Right lobe of liver (tissue), 6 donors: ENCODE measurements at regions not wholly inside any gene's neighbourhood (a gene's known extent, or its start where the extent isn't known, plus 50 kb on each side); places are given as distances from the start of the nearest gene placed in this dataset.
"Not testable (repeated sequence)": the region's sequence is repeated elsewhere in the genome, so short reads cannot be mapped to it uniquely, and the experiment has no call there.

Source experiments
- ATAC-seq, 4 donors: fragments of 200-7000 bp; cut with Tn5 transposase; one replicate each; pipeline ENCODE4 v1.9.1; 2020; ENCODE audit warnings: mild to moderate bottlenecking in 4 of 4, moderate library complexity in 4 of 4
- DNase-seq, 3 donors: peaks; one replicate each; pipeline ENCODE4 v3.0.0-alpha.2; 2020
- H3K27ac ChIP-seq, 3 donors: fragments of 200-600 bp; one replicate each; pipeline ENCODE4 v1.8.0; 2022
- H3K27me3 ChIP-seq, 2 donors: fragments of 200-600 bp; one replicate each; pipeline ENCODE4 v1.8.0; 2022
- H3K36me3 ChIP-seq, 4 donors: fragments of 200-600 bp; sonication (generic) in 1 of 4; one replicate each; pipeline versions ENCODE4 v1.5.1 to v1.8.0; 2017 to 2022; ENCODE audit warnings: control low read depth in 1 of 4
- H3K4me1 ChIP-seq, 4 donors: fragments of 200-600 bp; sonication (generic) in 1 of 4; one replicate each; pipeline versions ENCODE4 v1.5.1 to v1.8.0; 2017 to 2022; ENCODE audit warnings: control low read depth in 1 of 4
- H3K4me3 ChIP-seq, 3 donors: fragments of 200-600 bp; one replicate each; pipeline ENCODE4 v1.8.0; 2022
- H3K9me3 ChIP-seq, 4 donors: fragments of 200-600 bp; sonication (generic) in 1 of 4; one replicate each; pipeline versions ENCODE4 v1.5.1 to v1.8.0; 2017 to 2022; ENCODE audit warnings: control low read depth in 1 of 4
- POLR2A ChIP-seq: fragments of 450-650 bp; IDR thresholded peaks from one replicate; pipeline ENCODE4 v1.6.1; 2017; ENCODE audit warnings: antibody characterized with exemption, mild to moderate bottlenecking
- WGBS: methylation state at CpG from one replicate; pipeline ENCODE4 v1.1.6; 2018; ENCODE audit warnings: low coverage, low lambda C conversion rate; ENCODE audit not compliant: insufficient coverage; ENCODE audit errors: missing lambda C conversion rate; 5-methylcytosine and 5-hydroxymethylcytosine counted together
- intact Hi-C, 2 donors: fragments of 100-400 bp; cut with DNase I; formaldehyde crosslinking; loops; one replicate each; pipeline versions ENCODE4 v1.11.2 to v1.14.1; 2022
- TF ChIP-seq, protein P1 (sequence below), 4 donors: fragments of 200-600 bp in 3 of 4; fragments of 450-650 bp in 1 of 4; IDR thresholded peaks; one replicate each; pipeline versions ENCODE4 v1.5.1 to v1.8.0; 2016 to 2022; ENCODE audit warnings: antibody characterized with exemption in 4 of 4, mild to moderate bottlenecking in 2 of 4
- donor health status: DM: no; HTN: yes; CAD: no.
- donor health status: DM: no; HTN: no; CAD: no.
- donor health status: DM: no; HTN: no; CAD: no.
- donor health status: DM: no; HTN: yes; CAD: no.
- donor health status: DM: no; HTN: yes; CAD: no.

DNA sequence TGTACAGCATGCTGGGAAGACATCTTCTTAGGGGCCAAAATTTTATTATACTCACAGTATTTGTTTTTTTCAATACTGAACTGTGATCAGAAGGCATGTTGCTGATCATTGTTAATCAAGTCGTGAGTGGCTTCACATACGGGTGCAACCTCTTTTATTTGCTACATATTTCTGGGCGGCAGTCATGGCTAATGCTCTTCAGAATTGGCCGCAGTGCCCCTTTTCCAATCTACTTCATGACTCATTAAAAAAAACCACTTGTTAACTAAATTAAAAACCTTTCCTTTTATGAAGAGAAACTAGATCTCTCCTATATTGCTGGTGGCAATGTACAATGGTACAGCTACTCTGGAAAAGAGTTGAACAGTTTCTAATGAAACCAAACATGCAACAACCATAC lies 101.5 kb upstream of the C1GALT1C1 start:
- Histone ChIP-seq H3K36me3 (no peaks in the 10 kb centered on the region), H3K27ac (no peak overlapping the region), H3K9me3 (no peaks in the 10 kb centered on the region), H3K4me3 (no peak overlapping the region), H3K27me3 (no peaks in the 10 kb centered on the region), H3K4me1 (no peaks in the 10 kb centered on the region)
- intact Hi-C loops: no loop called here
- ATAC-seq (no peak), DNase-seq (no peak)
- no peak for TF ChIP-seq POLR2A
- TF ChIP-seq, protein P1, sequence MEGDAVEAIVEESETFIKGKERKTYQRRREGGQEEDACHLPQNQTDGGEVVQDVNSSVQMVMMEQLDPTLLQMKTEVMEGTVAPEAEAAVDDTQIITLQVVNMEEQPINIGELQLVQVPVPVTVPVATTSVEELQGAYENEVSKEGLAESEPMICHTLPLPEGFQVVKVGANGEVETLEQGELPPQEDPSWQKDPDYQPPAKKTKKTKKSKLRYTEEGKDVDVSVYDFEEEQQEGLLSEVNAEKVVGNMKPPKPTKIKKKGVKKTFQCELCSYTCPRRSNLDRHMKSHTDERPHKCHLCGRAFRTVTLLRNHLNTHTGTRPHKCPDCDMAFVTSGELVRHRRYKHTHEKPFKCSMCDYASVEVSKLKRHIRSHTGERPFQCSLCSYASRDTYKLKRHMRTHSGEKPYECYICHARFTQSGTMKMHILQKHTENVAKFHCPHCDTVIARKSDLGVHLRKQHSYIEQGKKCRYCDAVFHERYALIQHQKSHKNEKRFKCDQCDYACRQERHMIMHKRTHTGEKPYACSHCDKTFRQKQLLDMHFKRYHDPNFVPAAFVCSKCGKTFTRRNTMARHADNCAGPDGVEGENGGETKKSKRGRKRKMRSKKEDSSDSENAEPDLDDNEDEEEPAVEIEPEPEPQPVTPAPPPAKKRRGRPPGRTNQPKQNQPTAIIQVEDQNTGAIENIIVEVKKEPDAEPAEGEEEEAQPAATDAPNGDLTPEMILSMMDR (IDR thresholded peaks at IDR 0.05): no peak
- 53% methylated on average over 4 of the region's 4 CpGs for WGBS

DNA sequence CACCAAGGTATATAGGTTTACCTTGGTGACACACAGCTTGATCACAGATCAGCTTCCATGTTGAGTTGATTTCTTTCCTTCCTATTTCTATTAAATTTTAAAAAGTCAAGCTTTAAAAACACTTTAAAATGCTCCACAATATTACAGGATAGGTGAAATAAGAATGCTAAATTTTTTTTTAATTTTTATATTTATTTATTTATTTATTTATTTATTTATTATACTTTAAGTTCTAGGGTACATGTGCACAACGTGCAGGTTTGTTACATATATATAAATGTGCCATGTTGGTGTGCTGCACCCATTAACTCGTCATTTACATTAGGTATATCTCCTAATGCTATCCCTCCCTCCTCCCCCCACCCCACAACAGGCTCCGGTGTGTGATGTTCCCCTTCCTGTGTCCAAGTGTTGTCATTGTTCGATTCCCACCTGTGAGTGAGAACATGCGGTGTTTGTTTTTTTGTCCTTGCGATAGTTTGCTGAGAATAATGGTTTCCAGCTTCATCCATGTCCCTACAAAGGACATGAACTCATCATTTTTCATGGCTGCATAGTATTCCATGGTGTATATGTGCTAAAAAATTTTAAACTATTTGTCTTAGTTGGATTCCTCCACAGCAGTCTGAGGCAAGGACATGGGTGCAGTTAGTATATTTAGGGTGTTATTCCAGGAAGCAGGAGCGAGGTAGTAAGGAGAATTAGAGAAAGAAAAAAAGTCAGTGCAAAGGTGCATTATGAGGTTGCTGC lies 99.8 kb upstream of the C1GALT1C1 start:
- 72% methylated on average over 7 of the region's 7 CpGs for WGBS
- intact Hi-C loops, H3K4me3 ChIP-seq, ATAC-seq, DNase-seq, H3K36me3 ChIP-seq, H3K4me1 ChIP-seq, H3K27me3 ChIP-seq, H3K9me3 ChIP-seq, H3K27ac ChIP-seq: not testable (repeated sequence)

DNA sequence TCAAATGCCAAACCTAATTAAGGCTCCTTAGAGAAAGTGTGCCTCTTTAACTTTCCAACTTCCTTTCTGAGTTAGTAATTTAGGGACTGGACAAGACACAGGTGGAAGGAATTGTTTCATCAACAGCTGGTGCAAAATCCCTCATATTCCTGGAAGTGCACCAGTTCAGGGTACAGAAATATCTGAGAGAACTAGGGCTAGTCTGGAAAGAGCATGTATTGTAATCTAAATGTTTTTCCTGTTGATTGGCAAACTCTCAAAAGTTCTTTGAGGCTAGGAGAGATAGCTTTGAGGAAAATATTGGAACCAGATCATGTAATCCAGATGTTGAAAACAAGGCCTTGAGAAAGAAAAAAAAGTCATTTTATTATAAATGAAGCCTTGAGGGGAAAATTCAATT lies 98.1 kb upstream of the C1GALT1C1 start:
- Histone ChIP-seq H3K4me1 (no peaks in the 10 kb centered on the region), H3K36me3 (no peaks in the 10 kb centered on the region), H3K9me3 (no peaks in the 10 kb centered on the region), H3K4me3 (no peak overlapping the region), H3K27me3 (no peaks in the 10 kb centered on the region), H3K27ac (no peak overlapping the region)
- ATAC-seq (no peak), DNase-seq (no peak)
- TF ChIP-seq, protein P1 (IDR thresholded peaks at IDR 0.05): no peak
- TF ChIP-seq POLR2A: no peak
- intact Hi-C loops: no loop called here

DNA sequence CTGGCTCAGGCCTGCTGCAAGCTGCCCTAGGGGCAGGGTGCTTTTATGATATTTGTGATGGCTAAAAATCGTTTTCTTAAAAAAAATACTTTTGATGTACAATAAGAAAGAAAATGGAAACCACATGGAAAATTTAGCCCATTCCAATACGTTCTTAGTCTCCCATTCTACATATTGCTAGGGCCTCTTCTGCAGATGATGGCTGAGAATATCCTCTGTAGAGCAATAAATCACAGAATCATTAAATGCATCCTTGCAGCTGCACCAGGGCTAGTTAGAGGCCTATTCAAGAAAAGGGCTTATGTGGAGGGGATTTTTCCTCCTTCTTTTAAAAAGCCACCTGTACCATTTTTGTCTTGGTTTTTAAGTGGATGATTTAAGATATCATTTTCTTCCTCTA lies 97.6 kb upstream of the C1GALT1C1 start:
- WGBS: 43% methylated on average over 2 of the region's 2 CpGs
- no peaks in the 10 kb centered on the region for H3K9me3 ChIP-seq
- H3K27me3 ChIP-seq: no peaks in the 10 kb centered on the region
- no peak overlapping the region for H3K4me3 ChIP-seq
- no peak overlapping the region for H3K27ac ChIP-seq
- H3K4me1 ChIP-seq: no peaks in the 10 kb centered on the region
- no peaks in the 10 kb centered on the region for H3K36me3 ChIP-seq
- no peak for DNase-seq
- intact Hi-C loops: no loop called here
- no peak for ATAC-seq
- TF ChIP-seq POLR2A: no peak
- TF ChIP-seq, protein P1 (IDR thresholded peaks at IDR 0.05): no peak

DNA sequence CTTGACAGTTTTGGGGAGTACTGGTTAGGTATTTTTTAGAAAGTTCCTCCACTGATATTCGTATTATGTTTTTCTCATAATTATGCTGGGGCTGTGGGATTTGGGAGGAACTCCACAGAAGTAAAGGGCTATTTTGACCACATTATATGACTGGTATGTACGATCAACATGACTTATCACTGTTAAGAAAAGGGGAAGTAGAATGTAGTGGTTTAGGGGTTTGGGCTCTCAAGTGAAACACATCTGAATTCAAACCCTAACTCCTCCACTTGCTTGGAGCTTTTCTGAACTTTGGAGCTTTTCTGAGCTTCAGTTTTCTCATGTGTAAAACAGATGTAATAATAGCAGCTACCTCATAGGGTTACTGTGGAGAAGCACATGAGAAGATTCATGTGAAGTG lies 96.4 kb upstream of the C1GALT1C1 start:
- H3K9me3 ChIP-seq: peaks cover 0 to under 1% (median 0%) of the 10 kb centered on the region in 4 donors
- no peak overlapping the region for H3K4me3 ChIP-seq
- TF ChIP-seq, protein P1 (IDR thresholded peaks at IDR 0.05): no peak
- TF ChIP-seq POLR2A: no peak
- no peaks in the 10 kb centered on the region for H3K27me3 ChIP-seq
- H3K27ac ChIP-seq: no peak overlapping the region
- no peak for ATAC-seq
- H3K36me3 ChIP-seq: no peaks in the 10 kb centered on the region
- 39% methylated on average over 2 of the region's 2 CpGs for WGBS
- H3K4me1 ChIP-seq: no peaks in the 10 kb centered on the region
- DNase-seq: no peak
- intact Hi-C loops: no loop called here
